GM23338 (cell line): ENCODE measurements at regions not wholly inside any gene's neighbourhood (a gene's known extent, or its start where the extent isn't known, plus 50 kb on each side); places are given as distances from the start of the nearest gene placed in this dataset.

Experiments
- CTCF ChIP-seq, 2 experiments: fragments of 200-600 bp in 1 of 2; sonication (generic) in 1 of 2; conservative IDR thresholded peaks; 2 replicates each; pipeline versions ENCODE4 v1.5.1 to v1.6.1; 2016 to 2017; ENCODE audit warnings: antibody characterized with exemption in 2 of 2, low read depth in 2 of 2, mild to moderate bottlenecking in 2 of 2, moderate library complexity in 1 of 2
- EZH2 ChIP-seq: fragments of 200-600 bp; sonication (generic); IDR thresholded peaks from one replicate; pipeline ENCODE4 v1.8.0; 2017; ENCODE audit warnings: antibody characterized with exemption, mild to moderate bottlenecking, low read depth; ENCODE audit not compliant: unreplicated experiment
- EZH2phosphoT487 ChIP-seq: fragments of 200-600 bp; sonication (generic); IDR thresholded peaks from one replicate; pipeline ENCODE4 v1.8.1; 2018; ENCODE audit warnings: antibody characterized with exemption; ENCODE audit not compliant: unreplicated experiment
- POLR2AphosphoS5 ChIP-seq: IDR thresholded peaks from 2 replicates; pipeline ENCODE4 v1.6.1; 2016; ENCODE audit warnings: antibody characterized with exemption, low read depth

DNA sequence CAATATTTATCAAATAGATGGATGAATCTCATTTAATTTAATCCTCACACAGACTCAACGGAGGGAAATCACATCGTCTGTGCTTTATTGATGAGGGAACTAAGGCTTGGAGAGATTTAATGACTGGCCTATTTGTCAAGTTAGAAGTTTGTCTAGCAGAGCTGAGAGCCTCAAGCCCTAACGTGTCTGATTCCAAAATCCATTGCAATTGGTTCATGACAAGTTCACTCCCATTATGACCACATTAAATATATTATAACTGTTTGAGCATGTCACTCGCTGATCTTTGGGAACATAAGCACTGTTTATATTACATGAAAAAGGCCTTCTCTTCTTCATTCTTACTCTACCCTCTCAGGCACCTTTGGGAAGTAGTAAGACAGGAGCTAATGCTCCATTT is 89.4 kb upstream of the SIRPA start:
- no peak for TF ChIP-seq CTCF (conservative IDR thresholded peaks at IDR 0.05; ENCODE audit: low read depth in 2 of 2)
- TF ChIP-seq POLR2AphosphoS5: no peak
- no peak for TF ChIP-seq EZH2phosphoT487
- TF ChIP-seq EZH2: no peak
